ENCODE measurements at regions not wholly inside any gene's neighbourhood (a gene's known extent, or its start where the extent isn't known, plus 50 kb on each side); places are given as distances from the start of the nearest gene placed in this dataset.

- no peaks in the 10 kb centered on the region; the same call in 1 of the 2 replicates for H3K36me3 ChIP-seq (ENCODE audit: low read depth)
- H3K27ac ChIP-seq (ENCODE audit: poor library complexity, severe bottlenecking) = no peak overlapping the region
- peaks cover 8% of the 10 kb centered on the region for H3K27me3 ChIP-seq (ENCODE audit: insufficient read depth, poor library complexity, severe bottlenecking)
- DNase-seq (ENCODE audit: low spot score) (no peak), ATAC-seq (ENCODE audit: low read depth) (no peak)
- TF ChIP-seq CTCF (IDR thresholded peaks at IDR 0.05; ENCODE audit: poor library complexity, severe bottlenecking) = no peak
- no peaks in the 10 kb centered on the region for H3K4me1 ChIP-seq (ENCODE audit: insufficient read depth, poor library complexity, severe bottlenecking)
- no peaks in the 10 kb centered on the region for H3K9me3 ChIP-seq (ENCODE audit: severe bottlenecking)
- H3K4me3 ChIP-seq (ENCODE audit: severe bottlenecking) = no peak overlapping the region
Measured at GRCh38 chr5:165231821-165232508, 1726.5 kb downstream of the MAT2B start.

GRCh38 chr5:165232509-165233028, 1727.2 kb downstream of the MAT2B start:
- Histone ChIP-seq H3K36me3 (ENCODE audit: low read depth) (no peaks in the 10 kb centered on the region; the same call in 1 of the 2 replicates), H3K4me3 (ENCODE audit: severe bottlenecking) (no peak overlapping the region), H3K27ac (ENCODE audit: poor library complexity, severe bottlenecking) (no peak overlapping the region), H3K9me3 (ENCODE audit: severe bottlenecking) (no peaks in the 10 kb centered on the region), H3K4me1 (ENCODE audit: insufficient read depth, poor library complexity, severe bottlenecking) (no peaks in the 10 kb centered on the region), H3K27me3 (ENCODE audit: insufficient read depth, poor library complexity, severe bottlenecking) (peaks cover 8% of the 10 kb centered on the region)
- ATAC-seq (ENCODE audit: low read depth) (no peak), DNase-seq (ENCODE audit: low spot score) (no peak)
- TF ChIP-seq CTCF (IDR thresholded peaks at IDR 0.05; ENCODE audit: poor library complexity, severe bottlenecking) = no peak

GRCh38 chr5:165241811-165242210, 1736.4 kb downstream of the MAT2B start:
- Histone ChIP-seq H3K4me1 (ENCODE audit: insufficient read depth, poor library complexity, severe bottlenecking) (no peaks in the 10 kb centered on the region), H3K9me3 (ENCODE audit: severe bottlenecking) (no peaks in the 10 kb centered on the region), H3K27me3 (ENCODE audit: insufficient read depth, poor library complexity, severe bottlenecking) (peaks cover 2% of the 10 kb centered on the region), H3K36me3 (ENCODE audit: low read depth) (no peaks in the 10 kb centered on the region), H3K27ac (ENCODE audit: poor library complexity, severe bottlenecking) (no peak overlapping the region), H3K4me3 (ENCODE audit: severe bottlenecking) (no peak overlapping the region)
- no peak for ATAC-seq (ENCODE audit: low read depth)
- DNase-seq (ENCODE audit: low spot score) = no peak
- TF ChIP-seq CTCF (IDR thresholded peaks at IDR 0.05; ENCODE audit: poor library complexity, severe bottlenecking) = no peak

- TF ChIP-seq CTCF (IDR thresholded peaks at IDR 0.05; ENCODE audit: poor library complexity, severe bottlenecking) = no peak
- no peaks in the 10 kb centered on the region for H3K9me3 ChIP-seq (ENCODE audit: severe bottlenecking)
- H3K4me3 ChIP-seq (ENCODE audit: severe bottlenecking) = no peak overlapping the region
- no peaks in the 10 kb centered on the region for H3K36me3 ChIP-seq (ENCODE audit: low read depth)
- no peak for DNase-seq (ENCODE audit: low spot score)
- H3K27ac ChIP-seq (ENCODE audit: poor library complexity, severe bottlenecking) = no peak overlapping the region
- ATAC-seq (ENCODE audit: low read depth) = no peak
- H3K27me3 ChIP-seq (ENCODE audit: insufficient read depth, poor library complexity, severe bottlenecking) = peaks cover 5% of the 10 kb centered on the region
- no peaks in the 10 kb centered on the region for H3K4me1 ChIP-seq (ENCODE audit: insufficient read depth, poor library complexity, severe bottlenecking)
Measured at GRCh38 chr5:165242646-165243045, 1737.2 kb downstream of the MAT2B start.

- TF ChIP-seq CTCF (IDR thresholded peaks at IDR 0.05; ENCODE audit: poor library complexity, severe bottlenecking) = no peak
- no peak for ATAC-seq (ENCODE audit: low read depth)
- Histone ChIP-seq H3K4me3 (ENCODE audit: severe bottlenecking) (no peak overlapping the region), H3K36me3 (ENCODE audit: low read depth) (no peaks in the 10 kb centered on the region), H3K27me3 (ENCODE audit: insufficient read depth, poor library complexity, severe bottlenecking) (peaks cover 3% of the 10 kb centered on the region), H3K27ac (ENCODE audit: poor library complexity, severe bottlenecking) (no peak overlapping the region), H3K4me1 (ENCODE audit: insufficient read depth, poor library complexity, severe bottlenecking) (no peaks in the 10 kb centered on the region), H3K9me3 (ENCODE audit: severe bottlenecking) (no peaks in the 10 kb centered on the region)
- DNase-seq (ENCODE audit: low spot score) = no peak
Measured at GRCh38 chr5:165244407-165244806, 1739.0 kb downstream of the MAT2B start.
